ENCODE measurements at regions not wholly inside any gene's neighbourhood (a gene's known extent, or its start where the extent isn't known, plus 50 kb on each side); places are given as distances from the start of the nearest gene placed in this dataset.

- H3K4me2 ChIP-seq (ENCODE audit: control insufficient read depth, extremely low read depth, insufficient read depth, low read depth, low read length) = no peak overlapping the region
- no peak overlapping the region for H3K9ac ChIP-seq (ENCODE audit: control insufficient read depth, extremely low read depth, insufficient read depth, low read length)
- no peak for DNase-seq (ENCODE audit: low read depth, low spot score)
- no peaks in the 10 kb centered on the region for H4K20me1 ChIP-seq (ENCODE audit: control insufficient read depth, extremely low read depth, insufficient read depth, low read length)
- no peak overlapping the region for H2AFZ ChIP-seq (ENCODE audit: control insufficient read depth, low read length)
- H3K36me3 ChIP-seq (ENCODE audit: control insufficient read depth in 2 of 2, extremely low read depth in 1 of 2, insufficient read depth in 2 of 2, low read length in 2 of 2) = no peaks in the 10 kb centered on the region
- no peaks in the 10 kb centered on the region for H3K79me2 ChIP-seq (ENCODE audit: control insufficient read depth, insufficient read depth, low read length)
- H3K4me3 ChIP-seq (ENCODE audit: control insufficient read depth in 2 of 3, extremely low read depth in 1 of 3, insufficient read depth in 2 of 3, low read depth in 1 of 3, low read length in 3 of 3) = no peak overlapping the region
- no peak for TF ChIP-seq CTCF (optimal IDR thresholded peaks at IDR 0.05 in 1 of 3, IDR thresholded peaks at IDR 0.05 in 1 of 3, conservative IDR thresholded peaks at IDR 0.05 in 1 of 3; ENCODE audit: extremely low read depth in 1 of 3, insufficient read depth in 2 of 3, low read length in 3 of 3)
- TF ChIP-seq EZH2 (IDR thresholded peaks at IDR 0.05; ENCODE audit: low read length) = no peak
- no peaks in the 10 kb centered on the region for H3K4me1 ChIP-seq (ENCODE audit: control insufficient read depth, extremely low read depth, insufficient read depth, low read length)
- H3K27me3 ChIP-seq (ENCODE audit: control insufficient read depth, extremely low read depth, insufficient read depth, low read length) = no peaks in the 10 kb centered on the region
- dilution Hi-C loops (cut with MboI; ENCODE audit: extremely low pct_ligation_motif_present, low sequenced_read_pairs) = no loop called here
- no peak overlapping the region for H3K27ac ChIP-seq (ENCODE audit: control insufficient read depth, insufficient read depth, low read length)
- no peak for FAIRE-seq
- H3K9me3 ChIP-seq (ENCODE audit: control insufficient read depth, low read depth, low read length) = no peaks in the 10 kb centered on the region
- H3K9me1 ChIP-seq (ENCODE audit: control insufficient read depth, extremely low read depth, insufficient read depth, low read length) = no peaks in the 10 kb centered on the region
Observed at GRCh38 chr5:33210978-33211377, 229.8 kb upstream of the TARS1 start.

- H3K9ac ChIP-seq (ENCODE audit: control insufficient read depth, extremely low read depth, insufficient read depth, low read length) = no peak overlapping the region
- H2AFZ ChIP-seq (ENCODE audit: control insufficient read depth, low read length) = no peak overlapping the region
- no peak overlapping the region for H3K4me3 ChIP-seq (ENCODE audit: control insufficient read depth in 2 of 3, extremely low read depth in 1 of 3, insufficient read depth in 2 of 3, low read depth in 1 of 3, low read length in 3 of 3)
- no peak for DNase-seq (ENCODE audit: low read depth, low spot score)
- H3K36me3 ChIP-seq (ENCODE audit: control insufficient read depth in 2 of 2, extremely low read depth in 1 of 2, insufficient read depth in 2 of 2, low read length in 2 of 2) = no peaks in the 10 kb centered on the region
- TF ChIP-seq CTCF (optimal IDR thresholded peaks at IDR 0.05 in 1 of 3, IDR thresholded peaks at IDR 0.05 in 1 of 3, conservative IDR thresholded peaks at IDR 0.05 in 1 of 3; ENCODE audit: extremely low read depth in 1 of 3, insufficient read depth in 2 of 3, low read length in 3 of 3) = no peak
- no peak for TF ChIP-seq EZH2 (IDR thresholded peaks at IDR 0.05; ENCODE audit: low read length)
- no peaks in the 10 kb centered on the region for H3K79me2 ChIP-seq (ENCODE audit: control insufficient read depth, insufficient read depth, low read length)
- H3K9me3 ChIP-seq (ENCODE audit: control insufficient read depth, low read depth, low read length) = no peaks in the 10 kb centered on the region
- FAIRE-seq = no peak
- H3K27ac ChIP-seq (ENCODE audit: control insufficient read depth, insufficient read depth, low read length) = no peak overlapping the region
- H3K9me1 ChIP-seq (ENCODE audit: control insufficient read depth, extremely low read depth, insufficient read depth, low read length) = no peaks in the 10 kb centered on the region
- dilution Hi-C loops (cut with MboI; ENCODE audit: extremely low pct_ligation_motif_present, low sequenced_read_pairs) = no loop called here
- H3K4me2 ChIP-seq (ENCODE audit: control insufficient read depth, extremely low read depth, insufficient read depth, low read depth, low read length) = no peak overlapping the region
- H4K20me1 ChIP-seq (ENCODE audit: control insufficient read depth, extremely low read depth, insufficient read depth, low read length) = no peaks in the 10 kb centered on the region
- H3K27me3 ChIP-seq (ENCODE audit: control insufficient read depth, extremely low read depth, insufficient read depth, low read length) = no peaks in the 10 kb centered on the region
- no peaks in the 10 kb centered on the region for H3K4me1 ChIP-seq (ENCODE audit: control insufficient read depth, extremely low read depth, insufficient read depth, low read length)
Observed at GRCh38 chr5:33212439-33212838, 228.3 kb upstream of the TARS1 start.
